HEK293 (cell line): ENCODE measurements at regions not wholly inside any gene's neighbourhood (a gene's known extent, or its start where the extent isn't known, plus 50 kb on each side); places are given as distances from the start of the nearest gene placed in this dataset.
"Not testable (repeated sequence)": the region's sequence is repeated elsewhere in the genome, so short reads cannot be mapped to it uniquely, and the experiment has no call there.

Source experiments
- CTCF ChIA-PET: fragments of 350-600 bp; formaldehyde crosslinking; extraction: SDS; loops from one replicate; lab custom pipeline; 2021; ENCODE audit warnings: antibody characterized with exemption; lab: Yijun Ruan, JAX
- POLR2A ChIA-PET: fragments of 300-600 bp; formaldehyde crosslinking; extraction: SDS; loops from one replicate; lab custom pipeline; 2020; ENCODE audit warnings: antibody characterized with exemption, inconsistent platforms; lab: Yijun Ruan, JAX
- H3K27ac ChIP-seq: fragments of 200-500 bp; sonication (Bioruptor generic); 2 replicates; pipeline ENCODE4 v1.5.1; 2014; ENCODE audit warnings: low read depth, low read length, control low read depth, inconsistent platforms; ENCODE audit errors: extremely low read depth
- H3K36me3 ChIP-seq, 2 experiments: fragments of 200-500 bp in 1 of 2; sonication (Bioruptor generic) in 1 of 2; 1 replicate in 1 of 2; 2 replicates in 1 of 2; pipeline ENCODE4 v1.5.1; 2014 to 2017; ENCODE audit warnings: inconsistent platforms in 2 of 2, low read length in 2 of 2; ENCODE audit not compliant: control insufficient read depth in 2 of 2, insufficient read depth in 1 of 2
- H3K4me1 ChIP-seq: fragments of 200-500 bp; sonication (Bioruptor generic); 2 replicates; pipeline ENCODE4 v1.5.1; 2014; ENCODE audit warnings: mild to moderate bottlenecking, low read length, inconsistent platforms; ENCODE audit not compliant: control insufficient read depth, insufficient read depth
- H3K4me3 ChIP-seq: 2 replicates; pipeline ENCODE4 v1.5.1; 2011; ENCODE audit warnings: low read depth, mild to moderate bottlenecking, control low read depth, low read length, moderate library complexity
- H3K9me3 ChIP-seq: fragments of 200-500 bp; sonication (Bioruptor generic); 2 replicates; pipeline ENCODE4 v1.5.1; 2014; ENCODE audit warnings: low read depth, low read length, inconsistent platforms; ENCODE audit not compliant: control insufficient read depth, insufficient read depth
- EGR2 ChIP-seq: fragments of 450-650 bp; formaldehyde crosslinking; IDR thresholded peaks from 2 replicates; pipeline ENCODE4 v1.5.1; 2016; ENCODE audit warnings: low read depth, missing biosample characterization, missing genetic modification characterization
- GLIS1 ChIP-seq: fragments of 450-650 bp; formaldehyde crosslinking; IDR thresholded peaks from 2 replicates; pipeline ENCODE4 v1.5.1; 2016; ENCODE audit warnings: missing biosample characterization, missing genetic modification characterization
- KLF10 ChIP-seq: fragments of 450-650 bp; IDR thresholded peaks from 2 replicates; pipeline ENCODE4 v1.5.1; 2018; ENCODE audit warnings: missing biosample characterization, mild to moderate bottlenecking, missing genetic modification characterization
- SALL2 ChIP-seq: fragments of 450-650 bp; formaldehyde crosslinking; IDR thresholded peaks from 2 replicates; pipeline ENCODE4 v1.5.0; 2017; ENCODE audit warnings: missing biosample characterization, mild to moderate bottlenecking, missing genetic modification characterization, borderline replicate concordance
- SCRT2 ChIP-seq: fragments of 450-650 bp; formaldehyde crosslinking; IDR thresholded peaks from 2 replicates; pipeline ENCODE4 v1.5.1; 2016; ENCODE audit warnings: missing biosample characterization, missing genetic modification characterization
- SP7 ChIP-seq: fragments of 450-650 bp; formaldehyde crosslinking; IDR thresholded peaks from 2 replicates; pipeline ENCODE4 v1.5.1; 2016; ENCODE audit warnings: missing biosample characterization, missing genetic modification characterization
- ZIC2 ChIP-seq: fragments of 450-650 bp; formaldehyde crosslinking; IDR thresholded peaks from 2 replicates; pipeline ENCODE4 v1.5.1; 2016; ENCODE audit warnings: missing biosample characterization, missing genetic modification characterization
- ZNF146 ChIP-seq: fragments of 450-650 bp; formaldehyde crosslinking; IDR thresholded peaks from 2 replicates; pipeline ENCODE4 v1.5.1; 2016; ENCODE audit warnings: missing biosample characterization, missing genetic modification characterization
- ZNF169 ChIP-seq: fragments of 450-650 bp; formaldehyde crosslinking; IDR thresholded peaks from 2 replicates; pipeline ENCODE4 v1.5.1; 2016; ENCODE audit warnings: missing biosample characterization, missing genetic modification characterization
- ZNF202 ChIP-seq: fragments of 450-650 bp; formaldehyde crosslinking; IDR thresholded peaks from 2 replicates; pipeline ENCODE4 v1.5.1; 2016; ENCODE audit warnings: missing biosample characterization, missing genetic modification characterization, borderline replicate concordance
- ZNF48 ChIP-seq: fragments of 450-650 bp; formaldehyde crosslinking; IDR thresholded peaks from 2 replicates; pipeline ENCODE4 v1.5.1; 2016; ENCODE audit warnings: missing biosample characterization, missing genetic modification characterization
- ZNF561 ChIP-seq: fragments of 450-650 bp; IDR thresholded peaks from 2 replicates; pipeline ENCODE4 v1.5.1; 2018; ENCODE audit warnings: missing biosample characterization, missing genetic modification characterization, borderline replicate concordance
- ZNF785 ChIP-seq: fragments of 450-650 bp; formaldehyde crosslinking; IDR thresholded peaks from 2 replicates; pipeline ENCODE4 v1.5.1; 2016; ENCODE audit warnings: missing biosample characterization, missing genetic modification characterization
- TF ChIP-seq, protein P1 (sequence below): fragments of 450-650 bp; formaldehyde crosslinking; IDR thresholded peaks from 2 replicates; pipeline ENCODE4 v1.5.1; 2016; ENCODE audit warnings: missing biosample characterization, missing genetic modification characterization
- TF ChIP-seq, protein P2 (sequence below): fragments of 450-650 bp; IDR thresholded peaks from 2 replicates; pipeline ENCODE4 v1.5.1; 2018; ENCODE audit warnings: missing biosample characterization, missing genetic modification characterization

DNA sequence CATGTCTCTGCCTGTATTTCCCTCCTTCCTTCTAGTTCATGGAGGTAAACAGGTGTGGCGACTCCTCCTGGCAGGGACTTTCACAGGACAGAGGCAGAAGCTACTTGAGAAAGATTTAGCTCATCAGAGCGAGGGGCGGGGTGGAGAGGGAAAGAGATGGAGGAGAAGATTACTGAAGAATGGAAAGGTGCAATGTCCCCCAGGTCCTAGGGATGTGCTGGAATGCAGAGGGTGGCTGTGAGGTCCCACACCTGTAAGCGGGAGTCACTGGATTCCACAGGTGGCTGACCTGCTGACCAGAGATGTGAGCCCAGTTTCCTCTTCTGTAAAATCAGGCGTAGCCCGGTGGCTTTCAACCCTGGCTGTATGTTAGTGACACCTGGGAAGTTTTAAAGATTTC, 199.2 kb upstream of the SULF2 start:
- TF ChIP-seq SCRT2 (tag by site-specific recombination) (0 out of 2 replicates have a peak, but pooled peaks have one; percentile 14), ZNF785 (tag by site-specific recombination) (no peak), ZIC2 (tag by site-specific recombination) (no peak), ZNF202 (tag by site-specific recombination) (no peak), ZNF169 (tag by site-specific recombination) (no peak), KLF10 (tag by site-specific recombination) (no peak)
- TF ChIP-seq, protein P1, sequence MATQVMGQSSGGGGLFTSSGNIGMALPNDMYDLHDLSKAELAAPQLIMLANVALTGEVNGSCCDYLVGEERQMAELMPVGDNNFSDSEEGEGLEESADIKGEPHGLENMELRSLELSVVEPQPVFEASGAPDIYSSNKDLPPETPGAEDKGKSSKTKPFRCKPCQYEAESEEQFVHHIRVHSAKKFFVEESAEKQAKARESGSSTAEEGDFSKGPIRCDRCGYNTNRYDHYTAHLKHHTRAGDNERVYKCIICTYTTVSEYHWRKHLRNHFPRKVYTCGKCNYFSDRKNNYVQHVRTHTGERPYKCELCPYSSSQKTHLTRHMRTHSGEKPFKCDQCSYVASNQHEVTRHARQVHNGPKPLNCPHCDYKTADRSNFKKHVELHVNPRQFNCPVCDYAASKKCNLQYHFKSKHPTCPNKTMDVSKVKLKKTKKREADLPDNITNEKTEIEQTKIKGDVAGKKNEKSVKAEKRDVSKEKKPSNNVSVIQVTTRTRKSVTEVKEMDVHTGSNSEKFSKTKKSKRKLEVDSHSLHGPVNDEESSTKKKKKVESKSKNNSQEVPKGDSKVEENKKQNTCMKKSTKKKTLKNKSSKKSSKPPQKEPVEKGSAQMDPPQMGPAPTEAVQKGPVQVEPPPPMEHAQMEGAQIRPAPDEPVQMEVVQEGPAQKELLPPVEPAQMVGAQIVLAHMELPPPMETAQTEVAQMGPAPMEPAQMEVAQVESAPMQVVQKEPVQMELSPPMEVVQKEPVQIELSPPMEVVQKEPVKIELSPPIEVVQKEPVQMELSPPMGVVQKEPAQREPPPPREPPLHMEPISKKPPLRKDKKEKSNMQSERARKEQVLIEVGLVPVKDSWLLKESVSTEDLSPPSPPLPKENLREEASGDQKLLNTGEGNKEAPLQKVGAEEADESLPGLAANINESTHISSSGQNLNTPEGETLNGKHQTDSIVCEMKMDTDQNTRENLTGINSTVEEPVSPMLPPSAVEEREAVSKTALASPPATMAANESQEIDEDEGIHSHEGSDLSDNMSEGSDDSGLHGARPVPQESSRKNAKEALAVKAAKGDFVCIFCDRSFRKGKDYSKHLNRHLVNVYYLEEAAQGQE (tag by site-specific recombination): no peak
- TF ChIP-seq, all 188 proteins: peak for 1
- no peak overlapping the region for H3K4me3 ChIP-seq
- no peaks in the 10 kb centered on the region for H3K9me3 ChIP-seq
- no peaks in the 10 kb centered on the region for H3K36me3 ChIP-seq
- ChIA-PET CTCF (no interaction called here), POLR2A (no interaction called here)
- H3K27ac ChIP-seq: no peak overlapping the region
- H3K4me1 ChIP-seq: peaks cover under 1% of the 10 kb centered on the region; the same call in 1 of the 2 replicates

DNA sequence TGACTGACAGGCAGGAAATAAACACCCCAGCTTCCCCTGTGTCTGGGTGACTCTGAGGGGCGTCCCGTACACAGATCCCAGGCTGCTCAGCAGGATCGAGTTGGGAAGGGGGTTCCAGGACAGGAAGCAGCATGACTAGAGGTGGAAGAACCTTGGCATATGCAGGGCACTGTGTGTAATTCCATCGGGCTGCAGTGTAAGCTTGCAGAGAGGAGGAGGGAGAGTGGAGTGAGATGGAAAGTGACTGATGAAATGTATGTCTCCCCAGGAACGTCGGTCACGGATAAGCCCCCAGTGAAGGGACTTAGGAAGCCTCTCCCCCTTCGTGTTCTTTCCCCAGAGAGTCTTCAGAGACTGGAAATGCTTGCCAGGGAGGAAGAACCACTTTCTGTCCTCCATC, 198.4 kb upstream of the SULF2 start:
- CTCF ChIA-PET: interaction anchor here (0.5 kb wide), 1 partner anchor 24 kb away, joined by 3 read pairs; no protein-coding TSS in a partner anchor
- H3K9me3 ChIP-seq, H3K36me3 ChIP-seq, H3K4me3 ChIP-seq, H3K27ac ChIP-seq, H3K4me1 ChIP-seq, POLR2A ChIA-PET: not testable (repeated sequence)

DNA sequence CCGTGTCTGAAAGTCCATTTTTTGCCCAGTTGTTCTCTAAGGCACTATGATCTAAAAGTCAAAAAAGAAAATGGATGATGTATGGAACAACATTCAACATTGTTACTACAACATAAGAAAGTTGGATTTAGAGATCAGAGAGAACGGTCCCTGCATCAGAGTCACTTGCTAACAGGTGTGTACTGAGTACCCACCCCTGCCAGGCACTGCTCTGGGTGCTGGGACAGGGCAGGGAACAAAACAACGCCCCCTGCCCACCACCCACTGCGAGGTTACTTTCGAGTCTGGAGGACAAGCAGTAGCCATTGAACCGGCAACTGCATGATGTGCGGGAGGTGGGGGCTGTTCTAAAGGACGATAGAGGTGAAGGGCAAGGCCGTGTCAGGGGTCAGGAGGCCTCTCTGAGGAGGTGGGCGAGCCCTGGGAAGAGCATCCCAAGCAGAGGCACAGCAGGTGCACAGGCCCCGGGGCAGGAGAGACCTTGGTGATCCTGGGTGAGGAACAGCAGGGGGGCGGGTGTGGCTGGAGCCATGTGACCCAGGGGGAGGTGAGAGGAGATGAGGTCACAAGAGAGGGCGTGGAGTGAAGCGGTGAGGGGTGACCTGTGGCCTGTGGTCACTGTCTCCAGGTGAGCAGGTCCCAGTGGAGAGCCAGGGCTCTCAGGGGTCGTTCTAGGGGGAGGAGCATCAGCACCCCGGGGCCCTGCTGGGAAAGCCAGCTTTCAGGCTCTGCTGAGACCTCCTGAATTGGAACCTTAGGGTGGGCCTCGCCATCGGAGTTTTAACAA, 197.5 kb upstream of the SULF2 start:
- Histone ChIP-seq H3K9me3 (no peaks in the 10 kb centered on the region), H3K4me3 (no peak overlapping the region), H3K27ac (no peak overlapping the region)
- CTCF ChIA-PET: no interaction called here
- POLR2A ChIA-PET: no interaction called here
- TF ChIP-seq ZNF146 (tag by site-specific recombination) (no peak), ZNF48 (tag by site-specific recombination) (no peak), EGR2 (peak; percentile 22; the same call in 1 of the 2 replicates)
- TF ChIP-seq, all 188 proteins: peak for 1
- Histone ChIP-seq H3K36me3 (no peaks in the 10 kb centered on the region), H3K4me1 (no peaks in the 10 kb centered on the region)

DNA sequence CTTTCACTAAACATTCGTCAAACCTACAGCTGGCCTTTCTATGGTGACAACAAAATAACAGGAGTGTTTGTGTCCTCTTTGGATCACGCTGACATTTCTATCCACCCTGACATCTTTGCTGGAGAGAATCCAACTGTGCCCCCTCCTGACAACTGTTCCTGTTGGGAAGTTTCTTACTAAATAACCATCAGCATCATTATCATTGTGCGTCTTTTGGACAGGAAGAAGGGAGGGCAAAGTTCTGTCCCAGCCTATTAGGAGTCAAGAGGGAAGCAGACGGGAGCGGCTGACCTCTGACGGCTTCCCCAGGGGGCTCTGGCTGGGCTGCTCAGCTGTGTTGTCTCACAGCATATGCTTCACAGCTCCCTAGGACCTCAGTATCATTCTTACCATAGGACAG, 195.9 kb upstream of the SULF2 start:
- Histone ChIP-seq H3K36me3 (no peaks in the 10 kb centered on the region), H3K9me3 (no peaks in the 10 kb centered on the region), H3K4me1 (no peaks in the 10 kb centered on the region)
- ChIA-PET POLR2A (no interaction called here), CTCF (interaction anchor here (0.6 to 1.4 kb wide), 2 partner anchors 315 to 639 kb away, joined by 3 to 4 read pairs; no protein-coding TSS in a partner anchor)
- TF ChIP-seq EGR2 (no peak), ZIC2 (tag by site-specific recombination) (0 out of 2 replicates have a peak, but pooled peaks have one; percentile 9), SP7 (tag by site-specific recombination) (no peak), GLIS1 (tag by site-specific recombination) (no peak), ZNF561 (no peak), SALL2 (tag by site-specific recombination) (no peak)
- TF ChIP-seq, protein P2, sequence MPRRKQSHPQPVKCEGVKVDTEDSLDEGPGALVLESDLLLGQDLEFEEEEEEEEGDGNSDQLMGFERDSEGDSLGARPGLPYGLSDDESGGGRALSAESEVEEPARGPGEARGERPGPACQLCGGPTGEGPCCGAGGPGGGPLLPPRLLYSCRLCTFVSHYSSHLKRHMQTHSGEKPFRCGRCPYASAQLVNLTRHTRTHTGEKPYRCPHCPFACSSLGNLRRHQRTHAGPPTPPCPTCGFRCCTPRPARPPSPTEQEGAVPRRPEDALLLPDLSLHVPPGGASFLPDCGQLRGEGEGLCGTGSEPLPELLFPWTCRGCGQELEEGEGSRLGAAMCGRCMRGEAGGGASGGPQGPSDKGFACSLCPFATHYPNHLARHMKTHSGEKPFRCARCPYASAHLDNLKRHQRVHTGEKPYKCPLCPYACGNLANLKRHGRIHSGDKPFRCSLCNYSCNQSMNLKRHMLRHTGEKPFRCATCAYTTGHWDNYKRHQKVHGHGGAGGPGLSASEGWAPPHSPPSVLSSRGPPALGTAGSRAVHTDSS (tag by site-specific recombination): no peak
- TF ChIP-seq, all 188 proteins: peak for 1
- no peak overlapping the region for H3K4me3 ChIP-seq
- no peak overlapping the region for H3K27ac ChIP-seq
